ENCODE measurements at regions not wholly inside any gene's neighbourhood (a gene's known extent, or its start where the extent isn't known, plus 50 kb on each side); places are given as distances from the start of the nearest gene placed in this dataset.

- no peak for DNase-seq
Measured at GRCh38 chr10:78320506-78320905, 286.8 kb downstream of the RPS24 start.

DNA sequence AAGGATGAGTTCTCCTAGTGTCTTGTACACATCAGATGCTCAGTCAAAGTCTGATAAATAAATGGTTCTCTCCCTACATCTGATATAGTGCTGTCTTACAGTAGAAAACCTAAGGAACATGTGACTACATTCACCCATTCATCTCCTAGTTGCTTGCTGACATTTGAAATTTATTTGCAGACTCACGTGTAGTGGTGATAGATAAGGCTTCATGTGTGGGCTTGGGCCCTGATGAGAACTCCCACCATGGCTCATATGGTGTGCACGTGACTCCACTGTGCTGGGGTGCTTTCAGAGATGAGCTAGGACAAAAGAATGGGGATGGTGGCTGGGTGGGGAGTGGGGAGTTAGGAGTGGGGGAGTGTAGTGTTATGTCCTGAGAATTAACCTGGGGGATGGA, 287.3 kb downstream of the RPS24 start:
- DNase-seq, result no peak

DNA sequence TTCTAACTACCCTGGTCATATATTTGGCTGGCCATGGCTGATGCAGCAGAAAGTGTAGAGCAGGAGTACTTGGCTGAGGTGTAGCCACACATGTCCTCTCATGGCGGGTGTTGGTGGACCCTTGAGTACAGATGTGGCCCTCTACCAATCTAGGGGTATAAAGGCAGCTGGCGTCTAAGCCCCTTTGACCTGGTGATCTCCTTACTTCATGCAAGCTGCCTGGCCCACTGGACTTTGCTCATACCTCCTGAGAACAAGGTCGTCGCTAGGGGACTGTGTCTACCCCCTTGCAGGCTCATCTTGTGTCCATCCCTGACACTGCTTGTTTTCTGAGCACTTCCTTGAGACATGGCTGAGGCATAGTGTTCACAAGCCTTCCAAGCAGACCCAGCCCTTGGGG, 287.8 kb downstream of the RPS24 start:
- DNase-seq, result no peak

GRCh38 chr10:78326372-78326771, 292.7 kb downstream of the RPS24 start:
- no peak for DNase-seq

DNA sequence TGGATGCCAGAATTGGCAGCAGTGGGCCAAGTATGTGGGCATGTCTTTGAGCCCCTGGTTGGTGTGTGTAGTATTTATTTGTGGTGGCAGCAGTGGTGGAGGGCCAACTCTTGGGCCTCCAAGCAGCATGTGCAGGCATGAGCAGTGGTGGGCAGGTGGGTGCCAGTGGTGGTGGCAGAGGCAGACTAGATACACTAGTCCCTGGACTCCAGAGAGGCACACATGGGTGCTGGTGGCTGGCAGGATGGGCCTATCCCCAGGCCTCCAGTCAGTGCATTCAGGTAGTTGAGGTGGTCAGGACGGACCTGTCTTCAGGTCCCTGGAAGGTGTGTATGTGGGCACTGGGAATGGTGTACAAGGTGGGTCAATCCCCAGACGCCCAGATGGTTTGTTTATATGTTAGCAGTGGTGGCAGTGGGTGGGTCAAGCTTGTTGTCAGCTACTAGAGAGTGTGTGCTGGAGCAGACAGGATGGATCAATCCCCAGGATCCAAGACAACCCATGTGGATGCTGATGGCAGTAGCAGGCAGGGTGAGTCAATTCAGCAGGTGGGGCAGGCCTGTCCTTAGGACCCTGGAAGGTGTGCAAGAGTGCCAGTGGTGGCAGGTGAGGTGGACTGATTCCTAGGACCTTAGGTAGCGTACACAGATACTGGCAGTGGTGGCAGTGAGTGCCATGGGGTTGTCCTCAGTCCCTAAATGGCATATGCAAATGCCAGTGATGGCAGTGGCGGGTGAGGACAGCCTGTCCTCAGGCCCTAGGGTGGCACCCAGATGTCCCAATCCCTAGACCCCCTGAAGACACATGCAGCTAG, 294.3 kb downstream of the RPS24 start:
- DNase-seq, result no peak

DNA sequence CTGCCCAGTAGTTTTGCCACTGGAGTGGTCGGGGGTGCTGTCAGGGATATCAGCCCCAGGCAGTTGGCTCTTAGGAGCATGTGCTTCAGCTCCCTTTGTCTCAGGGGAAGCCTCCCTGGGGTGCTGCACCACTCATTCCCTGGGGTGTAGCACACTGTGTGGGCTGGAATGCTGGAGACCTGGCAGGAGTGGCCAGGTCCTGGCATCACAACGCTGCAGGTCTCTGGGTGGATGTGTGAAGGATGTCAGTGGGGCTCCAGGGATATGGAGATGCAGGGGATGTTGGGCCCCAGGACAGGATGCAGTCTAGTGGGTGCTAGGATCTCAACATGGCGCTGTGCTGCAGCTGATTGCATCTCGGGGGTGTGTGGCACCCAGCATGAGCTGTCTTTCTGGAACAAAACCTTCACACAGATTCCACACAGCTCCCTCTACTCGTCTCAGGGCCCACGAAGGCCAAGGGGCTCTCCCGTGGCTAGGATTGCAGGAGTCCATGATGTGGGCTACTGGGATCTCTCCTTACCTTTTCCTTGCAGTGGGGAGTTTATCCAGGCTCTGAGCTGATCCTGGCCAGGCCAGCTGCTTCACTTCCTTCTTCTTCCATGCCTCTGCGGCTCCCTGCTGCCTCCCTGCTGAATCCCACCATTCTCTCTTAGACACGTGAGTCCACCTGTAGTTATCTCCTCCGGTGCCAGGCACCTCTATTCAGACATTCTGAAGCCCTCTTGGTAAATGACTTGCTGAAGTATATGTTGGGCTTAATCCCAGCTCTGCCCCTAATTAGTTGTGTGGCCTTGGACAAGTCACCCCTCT, 295.1 kb downstream of the RPS24 start:
- DNase-seq, result no peak

DNA sequence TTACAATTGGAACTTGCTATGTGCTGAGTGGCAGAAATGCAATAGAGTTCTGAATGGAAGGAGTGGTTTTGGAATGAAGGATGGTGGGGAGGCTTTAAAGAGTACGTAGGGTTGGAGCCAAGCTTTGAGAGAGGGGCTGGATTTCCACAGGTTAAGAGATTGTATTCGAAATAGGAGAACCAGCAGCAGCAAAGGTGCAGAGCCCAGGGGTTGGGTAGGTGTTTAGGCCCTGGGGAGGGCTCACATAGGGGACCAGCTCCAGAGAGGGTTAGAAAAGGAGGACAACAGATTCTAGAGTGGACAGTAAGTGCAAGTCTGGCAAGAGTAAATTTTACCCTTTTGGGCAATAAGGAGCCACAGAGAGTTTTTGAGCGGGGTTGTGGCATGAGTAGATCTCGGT, 297.2 kb downstream of the RPS24 start:
- DNase-seq, result no peak

- peak in 1 of 14 donors; percentile 67 for DNase-seq
Measured at GRCh38 chr10:78331391-78331922, 297.8 kb downstream of the RPS24 start.

DNA sequence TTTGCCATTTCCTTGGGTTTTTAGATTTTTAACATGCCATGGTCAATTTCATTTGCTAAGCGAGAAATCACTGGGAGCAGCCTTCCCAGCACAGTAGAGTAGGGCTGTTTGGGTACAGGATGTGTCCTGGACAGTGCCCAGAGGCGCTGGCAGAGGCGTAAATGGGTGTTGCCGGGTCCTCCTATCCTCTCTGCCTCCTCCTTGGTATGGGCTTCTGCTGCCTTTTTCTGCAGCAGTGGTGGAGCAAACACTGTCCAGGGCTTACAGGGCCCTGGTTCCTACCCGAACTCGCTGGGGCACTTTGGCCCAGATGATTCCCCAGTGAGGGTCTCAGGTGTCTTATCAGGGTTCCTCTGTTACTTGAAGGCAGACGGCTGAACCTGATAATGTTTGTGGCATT, 298.3 kb downstream of the RPS24 start:
- peak in 3 of 14 donors; percentile 3 to 67 (median 23) for DNase-seq

GRCh38 chr10:78332657-78333056, 299.0 kb downstream of the RPS24 start:
- no peak for DNase-seq

DNA sequence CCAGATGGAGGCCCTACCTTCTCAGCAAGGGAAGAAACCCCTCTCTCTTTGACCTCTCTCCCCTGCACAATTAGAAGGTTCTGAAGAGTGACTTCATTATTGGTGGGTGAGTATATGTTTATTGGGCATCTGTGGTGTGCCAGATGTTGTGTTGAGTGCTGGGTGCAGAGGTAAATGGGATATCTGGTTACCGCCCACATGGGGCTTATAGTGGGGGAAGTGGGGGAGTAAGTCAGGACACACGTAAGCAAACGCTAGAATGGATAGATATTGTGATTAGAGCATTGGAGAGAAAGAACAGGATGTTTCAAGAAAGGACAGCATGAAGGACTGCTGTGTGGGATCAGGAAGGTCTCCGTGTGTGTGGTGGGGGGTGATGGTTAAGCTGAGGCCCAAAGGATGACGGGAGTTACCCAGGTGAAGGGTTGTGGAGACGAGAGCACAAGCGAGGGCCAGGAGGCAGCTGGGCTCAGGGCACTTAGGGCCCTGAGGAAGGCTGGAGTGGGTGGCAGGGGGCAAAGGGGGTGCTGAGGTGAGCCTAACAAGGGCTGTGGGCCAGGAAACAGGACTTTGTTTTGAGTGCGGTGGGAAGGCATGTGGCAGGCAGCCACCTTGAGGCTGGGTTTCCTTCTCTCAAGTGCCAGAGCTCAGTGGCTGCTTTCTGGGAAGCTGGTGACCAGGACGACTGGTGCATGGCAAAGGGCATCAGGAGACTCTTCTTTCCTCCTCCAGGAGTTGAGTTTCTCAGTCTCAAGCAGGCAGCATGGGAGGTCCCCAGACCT, 299.9 kb downstream of the RPS24 start:
- no peak for DNase-seq

GRCh38 chr10:78335371-78335690, 301.7 kb downstream of the RPS24 start:
- DNase-seq, result no peak

DNA sequence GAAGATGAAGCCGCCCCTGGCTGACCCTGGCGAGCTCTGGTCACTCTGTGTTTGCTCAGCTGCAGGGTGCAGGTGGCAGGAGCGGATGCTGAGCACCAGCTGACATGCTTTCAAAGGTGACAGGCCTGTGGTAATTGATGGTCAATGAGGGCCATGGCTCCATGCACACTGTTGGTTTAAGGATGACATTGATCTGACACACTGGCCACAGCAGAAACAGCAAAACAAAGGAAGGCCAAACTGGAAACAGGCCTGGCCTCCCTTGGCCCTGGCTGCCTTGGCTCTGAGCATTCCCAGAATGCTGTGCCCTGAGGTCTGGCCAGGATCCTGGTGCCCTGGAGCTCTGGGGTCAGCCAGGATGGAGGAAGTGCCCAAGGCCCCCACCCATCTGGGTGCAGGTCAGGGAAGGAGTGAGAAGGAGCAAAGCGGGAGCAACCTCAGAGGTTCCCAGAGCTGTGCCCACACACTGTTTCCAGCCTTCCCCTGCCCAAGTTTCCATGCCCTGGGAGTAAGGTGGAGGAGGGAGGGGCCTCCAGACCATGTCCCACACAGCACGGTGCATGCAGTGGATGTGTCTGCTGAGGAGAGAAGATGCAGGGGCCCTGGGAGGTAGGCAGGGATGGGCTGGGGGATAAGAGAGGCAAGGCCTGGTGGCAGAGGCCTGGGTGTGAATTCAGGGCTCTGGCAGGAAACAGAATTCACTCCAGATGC, 302.2 kb downstream of the RPS24 start:
- DNase-seq, result peak in 3 of 14 donors; percentile 43 to 73 (median 60)

GRCh38 chr10:78336402-78336791, 302.7 kb downstream of the RPS24 start:
- DNase-seq, result peak in 1 of 14 donors; percentile 56

- no peak for DNase-seq
Measured at GRCh38 chr10:78337016-78337415, 303.4 kb downstream of the RPS24 start.

DNA sequence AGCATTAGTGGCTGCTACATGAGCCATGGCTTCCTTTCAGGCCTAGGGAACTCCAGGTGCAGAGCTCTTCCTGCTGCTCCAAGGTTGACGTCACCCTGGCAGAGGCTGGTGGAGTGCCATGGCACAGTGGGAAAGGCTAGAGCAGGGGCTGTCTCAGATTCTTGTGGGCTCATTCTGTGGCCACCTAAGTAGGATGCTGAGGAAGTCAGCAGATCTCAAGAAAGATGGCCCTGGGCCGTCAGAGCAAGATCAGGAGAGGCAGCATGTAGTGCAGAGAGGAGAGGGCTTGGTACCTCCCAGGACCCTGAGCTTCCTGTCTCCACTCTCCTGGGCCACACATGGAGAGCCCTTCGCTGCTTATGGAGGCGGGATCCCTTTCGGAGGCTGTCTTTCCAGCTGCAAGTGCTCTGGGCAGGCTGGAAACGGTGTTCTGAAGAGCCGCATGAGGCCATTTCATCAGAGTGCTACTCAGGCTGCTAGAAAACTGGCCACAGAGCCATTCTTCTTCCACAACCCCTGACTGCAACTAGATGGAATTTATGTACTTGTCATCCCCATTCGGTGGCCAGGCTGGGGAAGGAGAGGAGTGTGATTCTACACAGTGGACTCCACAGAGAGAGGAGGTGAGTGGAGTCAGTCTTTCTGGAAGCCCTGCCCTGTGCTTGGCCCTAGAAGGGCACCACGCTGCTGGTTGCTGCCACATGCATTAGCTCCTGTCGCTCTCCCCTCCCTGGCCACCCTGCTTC, 304.2 kb downstream of the RPS24 start:
- DNase-seq, result no peak

- DNase-seq, result no peak
Measured at GRCh38 chr10:78338717-78339116, 305.1 kb downstream of the RPS24 start.

DNA sequence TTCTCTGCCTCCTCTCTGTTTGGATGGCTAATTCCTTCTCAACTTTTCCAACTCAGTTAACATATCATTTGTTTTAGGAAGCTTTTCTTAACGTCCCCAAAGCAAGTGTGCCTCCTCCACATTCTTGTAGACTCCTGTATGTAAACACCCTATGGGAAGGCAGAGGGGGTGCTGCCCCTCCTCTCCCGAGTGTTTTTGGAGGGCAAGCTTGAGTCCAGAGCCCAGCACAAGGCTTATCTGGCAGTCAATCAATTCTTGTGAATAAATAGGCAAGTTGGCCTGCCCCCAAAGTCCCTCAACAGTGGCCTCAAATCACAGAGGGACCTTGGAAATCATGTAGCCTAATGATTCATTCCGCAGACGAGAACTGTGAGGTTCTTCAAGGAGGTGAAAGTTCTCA, 305.6 kb downstream of the RPS24 start:
- no peak for DNase-seq

DNA sequence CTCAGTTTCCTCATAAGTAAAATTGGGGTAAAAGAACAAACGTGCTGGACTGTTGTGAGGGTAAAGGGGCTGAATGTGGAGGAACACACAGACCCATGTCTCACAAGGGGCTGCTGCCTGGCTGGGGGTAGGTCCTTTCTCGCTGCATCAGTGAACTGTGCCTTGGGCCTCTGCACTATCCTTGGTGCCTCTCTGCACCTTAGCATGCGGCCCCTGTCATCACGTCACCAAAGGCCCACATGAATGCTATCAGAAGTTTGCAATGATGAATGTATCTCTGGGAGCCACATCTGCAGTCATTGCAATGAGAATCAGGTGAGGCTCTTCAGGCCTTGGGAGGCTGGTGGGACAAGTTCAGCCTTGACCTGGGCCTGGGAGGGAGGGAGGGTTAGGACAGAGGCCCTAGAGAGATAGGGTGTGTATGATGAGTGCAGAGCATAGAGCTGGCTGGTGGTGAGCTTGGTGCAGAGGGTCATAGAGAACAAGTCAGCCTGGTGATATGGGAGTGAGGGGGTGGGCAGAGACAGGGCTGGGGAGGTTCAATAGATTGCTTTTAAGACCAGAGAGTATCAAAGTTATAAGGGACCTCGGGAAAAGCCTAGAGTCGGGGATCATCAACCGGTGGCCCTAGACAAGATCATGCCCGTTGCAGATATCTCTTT, 308.4 kb downstream of the RPS24 start:
- DNase-seq, result no peak

- no peak for DNase-seq
Measured at GRCh38 chr10:78342827-78343653, 309.4 kb downstream of the RPS24 start.
